NCI-H2171 (cell line): ENCODE measurements at regions not wholly inside any gene's neighbourhood (a gene's known extent, or its start where the extent isn't known, plus 50 kb on each side); places are given as distances from the start of the nearest gene placed in this dataset.
"Not testable (repeated sequence)": the region's sequence is repeated elsewhere in the genome, so short reads cannot be mapped to it uniquely, and the experiment has no call there.

Experiments used
- DNase-seq: peaks from one replicate; lab custom pipeline; 2025; lab: John Stamatoyannopoulos, UW

- DNase-seq, result no peak
Measured at GRCh38 chr13:61358599-61358998, 57.0 kb downstream of the PCDH20 start.

- DNase-seq, result no peak
Measured at GRCh38 chr13:61350341-61350740, 65.3 kb downstream of the PCDH20 start.

DNA sequence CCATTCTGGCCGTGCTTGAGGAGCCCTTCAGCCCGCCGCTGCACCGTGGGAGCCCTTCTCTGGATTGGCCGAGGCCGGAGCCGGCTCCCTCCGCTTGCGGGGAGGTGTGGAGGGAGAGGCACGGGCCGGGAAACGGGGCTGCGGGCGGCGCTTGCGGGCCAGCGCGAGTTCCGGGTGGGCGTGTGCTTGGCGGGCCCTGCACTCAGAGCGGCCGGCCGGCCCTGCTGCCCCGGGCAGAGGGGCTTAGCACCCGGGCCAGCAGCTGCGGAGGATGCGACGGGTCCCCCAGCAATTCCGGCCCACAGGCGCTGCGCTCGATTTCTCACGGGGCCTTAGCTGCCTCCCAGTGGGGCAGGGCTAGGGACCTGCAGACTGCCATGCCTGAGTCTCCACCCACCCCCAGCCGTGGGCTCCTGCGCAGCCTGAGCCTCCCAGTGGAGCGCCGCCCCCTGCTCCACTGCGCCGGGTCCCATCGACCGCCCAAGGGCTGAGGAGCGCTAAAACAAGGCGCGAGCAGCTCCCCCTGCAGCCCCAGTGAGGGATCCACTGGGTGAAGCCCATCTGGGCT lies 76.5 kb downstream of the PCDH20 start:
- no peak for DNase-seq

- peak; percentile 72 for DNase-seq
Measured at GRCh38 chr13:61316647-61317046, 99.0 kb downstream of the PCDH20 start.

DNA sequence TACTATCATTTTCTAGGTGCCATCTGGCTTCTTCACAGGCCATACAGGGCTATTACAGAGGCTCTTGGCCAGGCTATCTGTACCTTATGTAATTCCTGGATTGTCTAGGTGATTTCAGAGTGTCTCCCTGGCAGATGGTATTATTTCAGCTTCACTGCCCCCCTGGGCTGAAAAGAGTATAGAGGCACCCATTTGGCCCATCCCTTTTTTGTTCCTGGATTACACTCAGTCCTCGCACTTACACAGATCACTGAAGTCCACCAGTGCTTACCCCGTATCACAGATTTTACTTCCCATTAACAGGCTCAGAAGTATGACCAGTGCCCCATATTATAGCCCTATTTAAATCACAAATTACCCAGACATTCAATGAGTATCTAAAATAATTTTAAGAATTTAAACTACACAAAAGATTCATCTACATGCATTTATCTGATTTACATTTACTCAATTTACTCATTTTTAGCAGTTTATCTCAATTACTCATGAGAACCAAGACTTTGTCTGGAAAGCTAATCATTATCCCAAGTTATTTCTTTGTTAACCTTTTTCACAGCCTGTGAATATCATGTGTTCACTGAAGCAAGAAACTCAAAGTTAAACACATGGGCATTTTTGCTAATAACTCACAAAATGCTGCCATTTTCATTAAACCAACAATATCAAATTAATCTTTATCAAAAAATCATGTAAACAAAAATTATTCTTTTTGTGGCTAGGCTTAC lies 121.0 kb downstream of the PCDH20 start:
- DNase-seq, result peak; percentile 14

DNA sequence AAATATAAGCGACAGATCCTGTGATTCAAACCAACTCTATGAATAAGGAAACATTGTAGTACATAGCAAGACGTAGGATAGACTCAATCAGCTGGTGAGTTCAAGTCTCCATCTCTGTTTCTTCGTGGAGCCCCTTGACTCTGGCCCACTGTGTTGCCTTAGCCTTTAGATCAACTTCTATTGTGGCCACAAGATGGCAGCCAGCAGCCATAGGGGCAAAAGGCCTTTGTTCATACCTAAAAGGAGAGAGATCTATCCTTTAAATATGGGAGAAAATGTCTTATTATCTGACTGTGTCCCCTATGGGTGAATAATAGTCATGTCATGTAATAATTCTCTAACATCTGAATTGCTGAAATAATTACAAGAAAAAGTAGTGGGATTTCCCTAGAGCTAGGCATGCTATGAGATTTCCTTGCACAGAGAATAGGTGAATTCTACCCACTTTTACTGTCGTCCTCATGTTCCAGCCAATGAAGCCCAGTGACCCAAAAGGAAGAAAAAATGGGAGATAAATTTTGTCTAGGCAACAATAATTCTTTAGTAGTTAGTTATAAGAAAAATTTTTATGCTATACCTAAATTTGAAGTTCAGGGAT lies 129.4 kb downstream of the PCDH20 start:
- DNase-seq, result no peak

DNA sequence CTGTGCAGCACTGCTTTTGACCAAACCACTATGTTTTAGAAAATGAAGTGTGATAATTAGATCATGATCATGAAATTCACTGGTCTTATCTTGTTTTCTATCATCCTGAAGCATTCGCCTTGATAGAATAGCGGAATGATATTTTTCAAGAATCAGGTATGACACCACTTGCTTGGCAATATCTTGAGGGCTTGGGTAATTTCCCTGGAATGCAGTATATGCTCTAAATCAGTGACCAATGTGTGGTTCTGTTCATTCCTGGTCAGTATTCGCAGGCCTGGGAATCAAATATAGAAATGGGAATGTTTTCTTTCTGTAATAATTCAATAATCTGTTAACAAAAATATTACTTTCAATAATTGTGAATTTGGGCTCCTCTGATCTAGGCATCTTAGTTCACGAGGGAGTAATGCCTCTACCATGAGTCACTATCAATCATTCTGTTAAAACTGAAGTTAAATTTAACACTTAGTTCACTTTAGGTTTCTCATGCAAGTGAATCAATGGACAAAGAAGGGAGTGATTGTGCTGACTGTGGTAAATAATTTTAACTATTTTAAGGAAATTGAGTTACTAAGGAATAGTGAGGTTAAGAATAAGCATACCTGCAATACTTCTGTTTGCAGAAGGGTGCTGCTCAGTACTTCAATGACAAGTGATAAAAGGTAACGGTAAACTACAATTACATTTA lies 137.9 kb downstream of the PCDH20 start:
- no peak for DNase-seq

- no peak for DNase-seq
Measured at GRCh38 chr13:61277088-61277487, 138.6 kb downstream of the PCDH20 start.

DNA sequence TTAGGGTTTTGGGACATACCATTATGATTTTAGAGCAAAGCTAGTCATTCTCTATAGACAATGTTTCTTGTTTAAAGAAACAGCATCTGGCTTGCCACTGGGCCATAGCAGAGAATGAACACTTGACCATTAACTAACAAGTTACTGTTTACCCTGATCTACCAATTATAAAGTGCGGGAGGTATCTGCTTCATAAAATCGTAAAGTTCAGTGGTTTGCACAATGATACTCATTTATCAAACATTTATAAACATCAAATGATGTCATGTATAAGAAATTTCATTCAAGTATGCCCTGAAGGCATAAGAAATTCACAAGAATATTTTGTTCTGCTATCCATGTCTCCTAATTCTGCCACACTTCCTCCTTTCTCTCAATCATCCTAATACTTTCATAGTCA lies 139.2 kb downstream of the PCDH20 start:
- no peak for DNase-seq

- DNase-seq, result no peak
Measured at GRCh38 chr13:61275736-61276135, 139.9 kb downstream of the PCDH20 start.

GRCh38 chr13:61275251-61275650 lies 140.4 kb downstream of the PCDH20 start:
- DNase-seq, result no peak

GRCh38 chr13:61266896-61267295 lies 148.8 kb downstream of the PCDH20 start:
- not testable (repeated sequence) for DNase-seq

GRCh38 chr13:61261746-61262472 lies 153.7 kb downstream of the PCDH20 start:
- no peak for DNase-seq

DNA sequence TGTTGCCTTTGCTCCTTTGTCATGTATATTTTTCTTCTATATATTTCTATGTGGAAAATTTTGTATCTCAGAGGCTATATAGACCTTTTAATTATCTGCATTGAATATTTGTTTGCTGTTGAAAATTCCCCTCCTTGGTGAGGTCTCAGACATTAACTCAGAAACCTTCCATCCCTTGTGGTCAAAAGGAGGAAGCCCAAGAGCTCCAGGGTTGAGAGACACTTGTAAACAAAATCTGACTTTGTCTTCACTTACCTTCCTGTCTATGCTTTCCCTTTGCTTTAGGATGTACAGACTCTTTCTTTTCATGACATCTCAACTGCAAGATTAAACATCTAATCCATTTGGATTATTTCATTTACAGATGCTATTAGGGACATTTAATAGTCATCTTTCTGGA lies 157.5 kb downstream of the PCDH20 start:
- DNase-seq, result no peak

- peak; percentile 8 for DNase-seq
Measured at GRCh38 chr13:61255040-61255796, 160.4 kb downstream of the PCDH20 start.

DNA sequence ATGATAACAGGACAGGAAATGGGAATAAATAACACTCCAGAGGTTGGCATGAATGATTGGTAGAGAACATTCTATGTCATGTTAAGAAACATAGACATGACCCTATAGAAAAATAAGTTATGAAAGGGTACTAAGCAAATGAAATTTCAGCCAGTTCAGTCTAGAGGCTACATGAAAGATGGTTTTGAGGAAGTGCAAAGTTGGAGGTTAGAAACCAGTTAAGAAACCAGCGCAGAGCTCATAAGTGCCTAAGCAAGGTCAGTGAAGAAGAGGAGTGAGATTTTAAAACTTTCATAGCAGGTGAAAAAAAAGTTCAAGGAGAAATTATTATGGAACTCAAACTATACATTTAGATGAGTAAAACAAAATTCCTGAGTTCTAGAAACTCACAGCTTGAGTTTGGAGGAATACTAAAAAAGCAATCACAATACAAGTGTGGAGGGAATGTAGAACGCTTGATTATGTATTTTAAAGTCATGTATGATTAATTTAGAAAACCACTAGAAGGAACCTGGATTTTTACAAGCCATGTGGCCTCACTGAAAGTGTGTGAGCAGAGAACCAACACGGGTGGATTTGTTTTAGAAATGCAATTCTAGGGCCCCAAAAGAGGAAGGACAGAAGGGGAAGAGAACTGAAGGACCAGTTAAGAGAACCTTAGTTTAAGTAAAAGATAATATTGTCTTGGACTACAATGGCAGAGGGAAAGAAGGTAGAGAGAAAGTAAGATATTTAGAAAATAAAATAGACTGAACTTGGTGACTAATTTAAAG lies 162.4 kb downstream of the PCDH20 start:
- DNase-seq, result no peak

DNA sequence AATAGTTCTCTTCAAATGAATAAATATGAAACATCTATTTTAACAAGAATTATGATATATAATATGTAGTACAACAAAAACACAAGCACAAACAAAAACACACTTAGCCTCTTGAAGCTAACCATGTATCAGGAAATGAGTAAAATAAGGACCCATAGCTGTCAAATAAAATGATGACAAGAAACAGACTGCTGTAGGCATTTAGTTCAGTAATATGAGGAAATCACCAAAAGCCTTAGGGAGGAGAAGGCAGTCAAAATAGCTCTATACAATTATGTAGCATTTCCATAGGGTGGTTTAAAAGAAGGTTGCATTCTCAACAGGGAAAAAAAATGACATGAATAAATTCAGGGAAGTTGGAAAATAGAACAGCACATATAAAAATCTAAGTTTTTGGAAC lies 163.4 kb downstream of the PCDH20 start:
- no peak for DNase-seq

GRCh38 chr13:61247149-61247936 lies 168.3 kb downstream of the PCDH20 start:
- no peak for DNase-seq

DNA sequence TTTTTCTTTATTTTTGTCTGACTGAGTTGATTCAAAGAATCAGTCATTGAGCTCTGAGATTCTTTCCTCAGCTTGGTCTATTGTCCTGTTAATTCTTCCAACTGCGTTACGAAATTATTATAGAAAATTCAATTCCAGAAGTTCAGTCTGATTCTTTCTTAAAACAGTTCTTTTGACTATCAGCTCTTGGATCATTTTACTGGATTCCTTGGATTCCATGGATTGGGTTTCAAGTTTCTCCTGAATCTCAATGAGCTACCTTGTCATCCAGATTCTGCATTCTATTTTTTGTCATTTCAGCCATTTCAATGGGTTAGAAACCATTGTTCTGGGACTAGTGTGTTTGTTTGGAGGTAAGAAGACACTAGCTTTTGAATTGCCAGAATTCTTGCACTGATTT lies 169.3 kb downstream of the PCDH20 start:
- DNase-seq, result no peak

DNA sequence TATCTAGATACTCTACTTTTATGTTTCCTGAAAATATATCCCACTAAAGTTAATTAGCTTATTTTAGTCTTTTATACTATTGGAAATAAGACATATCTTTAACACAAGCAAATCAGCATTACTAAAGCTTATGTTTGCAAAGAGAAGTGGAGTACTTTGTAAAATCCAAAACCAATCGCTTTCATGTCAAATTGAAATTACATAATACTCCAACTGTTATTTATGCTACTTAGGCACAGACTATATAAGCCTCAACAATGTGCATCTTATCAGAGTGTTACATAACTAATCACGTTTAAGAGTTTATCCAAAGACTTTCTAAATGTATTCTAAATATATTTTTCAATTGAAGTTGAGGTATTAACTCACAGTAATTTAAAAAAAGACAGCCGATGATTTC lies 200.0 kb downstream of the PCDH20 start:
- no peak for DNase-seq
